AG08396 (cell line): ENCODE measurements at regions not wholly inside any gene's neighbourhood (a gene's known extent, or its start where the extent isn't known, plus 50 kb on each side); places are given as distances from the start of the nearest gene placed in this dataset.

Experiments
- DNase-seq: peaks from one replicate; pipeline ENCODE4 v3.0.0; 2012; ENCODE audit warnings: low spot score, mixed read lengths

- no peak for DNase-seq
Measured at GRCh38 chr3:30554317-30554690, 52.1 kb upstream of the TGFBR2 start.

GRCh38 chr3:30555968-30556367, 50.4 kb upstream of the TGFBR2 start:
- DNase-seq: no peak
